ENCODE measurements at regions not wholly inside any gene's neighbourhood (a gene's known extent, or its start where the extent isn't known, plus 50 kb on each side); places are given as distances from the start of the nearest gene placed in this dataset.
A peak's percentile ranks its signal among the peaks of the same experiment; 100 is the strongest.
"Not testable (repeated sequence)": the region's sequence is repeated elsewhere in the genome, so short reads cannot be mapped to it uniquely, and the experiment has no call there.

DNA sequence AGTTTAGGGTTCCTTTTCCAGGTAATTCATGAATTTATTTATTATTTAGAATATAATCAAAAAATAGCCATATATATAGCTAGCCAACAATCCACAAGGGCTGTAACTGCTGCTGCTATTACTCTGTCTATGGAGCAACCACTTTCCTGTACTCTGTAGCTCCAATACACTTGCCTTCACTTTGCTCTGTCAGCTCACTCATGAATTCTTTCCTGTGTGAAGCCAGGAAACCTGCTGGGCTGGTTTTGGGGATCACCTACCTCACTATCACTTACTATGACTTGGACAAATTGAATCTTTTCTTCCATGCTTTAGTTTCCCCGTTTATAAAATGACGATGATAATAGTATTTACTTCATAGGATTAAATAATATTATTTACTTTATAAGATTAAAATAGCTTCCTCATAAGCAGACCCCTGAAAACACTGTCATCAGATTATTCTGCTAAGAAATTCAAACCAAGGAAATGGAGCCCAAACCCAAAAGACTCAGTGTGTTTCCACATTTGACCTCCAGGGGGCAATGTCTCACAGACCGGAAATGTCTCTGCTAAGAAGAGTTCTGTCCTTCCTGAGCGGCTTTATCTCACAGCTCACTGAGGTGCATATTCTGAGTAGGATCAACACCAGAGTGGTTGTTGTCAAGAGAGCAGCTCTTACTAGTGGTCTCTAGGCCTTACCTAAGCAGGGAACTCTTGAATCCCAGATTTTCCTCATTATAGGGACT lies 457.1 kb downstream of the DAD1 start:
- no peak for DNase-seq

DNA sequence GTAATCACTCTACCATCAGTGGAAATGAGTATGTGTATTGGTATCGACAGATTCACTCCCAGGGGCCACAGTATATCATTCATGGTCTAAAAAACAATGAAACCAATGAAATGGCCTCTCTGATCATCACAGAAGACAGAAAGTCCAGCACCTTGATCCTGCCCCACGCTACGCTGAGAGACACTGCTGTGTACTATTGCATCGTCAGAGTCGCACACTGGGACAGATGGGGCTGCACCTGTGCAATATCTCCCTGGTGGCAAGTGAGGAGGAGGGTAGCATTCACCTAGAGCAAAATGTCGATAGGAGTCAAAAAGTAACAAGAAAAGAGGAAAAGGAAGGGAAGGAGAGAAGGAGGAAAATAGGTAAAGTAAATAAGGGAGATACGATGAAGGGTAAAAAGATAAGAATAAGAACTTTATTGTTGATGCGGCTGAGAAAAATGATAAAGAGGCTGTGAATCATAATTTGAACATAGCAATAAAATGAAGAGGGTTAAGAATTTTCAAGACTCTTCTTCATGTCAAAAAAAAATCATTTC lies 450.5 kb upstream of the OR4E1 start:
- no peak for DNase-seq

DNA sequence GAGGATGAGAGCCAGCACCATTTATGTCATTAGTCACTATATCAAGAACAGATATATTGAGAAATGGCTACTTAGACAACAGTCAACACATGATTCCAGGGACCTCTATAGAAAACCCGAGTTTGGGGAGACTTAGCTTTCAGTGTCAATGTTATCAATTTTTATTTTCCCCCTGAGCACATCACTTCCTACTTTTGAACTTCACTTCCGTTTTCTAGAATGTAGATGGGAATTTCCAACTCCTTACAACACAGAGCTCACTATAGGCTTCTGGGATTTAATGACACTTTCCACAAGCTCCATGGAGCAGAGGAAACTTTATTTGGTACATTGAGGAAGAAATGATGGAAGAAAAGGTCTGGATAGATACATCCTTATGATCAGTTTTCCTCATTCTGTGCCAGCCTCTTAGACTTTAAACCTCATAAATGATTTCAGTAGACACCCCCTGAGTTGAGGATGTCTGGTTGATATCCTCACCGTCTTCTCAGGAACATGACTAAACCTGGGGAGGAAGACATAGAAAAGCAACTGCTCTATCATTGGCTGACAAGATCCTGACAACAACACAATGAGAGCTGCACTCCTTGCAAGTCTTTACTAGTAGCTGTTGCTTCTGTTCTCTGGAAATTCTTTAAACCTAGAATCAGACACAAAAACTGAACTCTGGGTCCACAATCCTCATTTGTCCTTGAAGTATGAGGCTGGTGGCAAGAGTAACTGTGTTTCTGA lies 449.4 kb upstream of the OR4E1 start:
- DNase-seq: no peak

DNA sequence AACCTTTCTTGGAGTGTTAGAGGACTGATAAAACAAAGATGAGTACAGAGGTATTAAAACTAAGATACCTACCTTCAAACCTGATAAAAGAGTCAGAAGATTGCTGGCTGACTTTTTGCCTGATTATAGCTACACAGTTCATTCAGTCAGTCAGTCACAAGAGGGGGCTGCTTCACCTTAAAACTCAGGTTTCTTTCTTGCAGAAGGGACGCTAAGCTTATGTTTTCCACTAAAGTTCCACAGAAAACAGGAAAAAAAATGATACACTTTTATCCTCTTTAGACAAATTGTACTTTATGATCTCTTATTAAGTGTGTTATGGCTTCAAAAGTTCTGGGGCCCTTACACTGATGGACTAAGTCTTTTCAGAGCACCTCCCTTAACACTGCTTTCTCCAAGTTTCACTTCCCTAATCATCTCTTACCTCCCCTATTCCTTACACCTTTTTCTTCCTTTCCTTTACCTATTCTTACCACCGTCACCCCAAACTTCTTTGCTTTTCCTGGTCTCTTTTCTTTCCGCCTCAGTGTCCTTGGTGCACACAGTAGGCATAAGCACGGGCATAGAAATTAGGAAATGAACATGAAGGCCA lies 448.7 kb upstream of the OR4E1 start:
- DNase-seq: no peak

DNA sequence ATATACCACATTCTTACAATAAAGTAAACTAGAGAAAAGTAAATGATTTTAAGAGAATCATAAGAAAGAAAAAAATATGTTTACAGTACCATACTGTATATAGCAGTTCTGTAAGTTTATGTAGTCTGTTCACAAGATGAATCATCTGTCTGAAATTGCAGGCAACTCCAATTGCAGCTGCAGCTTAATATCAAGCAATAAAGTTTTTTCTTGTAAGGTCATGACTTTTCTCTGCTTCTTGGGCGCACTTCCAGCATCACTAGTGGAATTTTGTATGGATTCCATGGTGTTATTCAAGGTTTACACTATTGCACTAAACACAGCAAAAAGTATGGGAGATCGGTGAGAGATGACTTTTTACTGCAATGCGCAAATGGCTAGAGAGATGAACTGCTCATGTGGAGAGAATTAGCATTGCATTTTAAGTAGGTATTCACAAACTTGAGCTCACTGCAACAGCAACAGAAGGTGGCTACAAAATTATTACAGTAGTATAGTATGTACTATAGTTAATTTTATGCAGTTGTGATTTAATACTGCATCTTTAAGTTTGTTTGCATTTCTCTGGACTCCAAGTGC lies 445.4 kb upstream of the OR4E1 start:
- DNase-seq: no peak

DNA sequence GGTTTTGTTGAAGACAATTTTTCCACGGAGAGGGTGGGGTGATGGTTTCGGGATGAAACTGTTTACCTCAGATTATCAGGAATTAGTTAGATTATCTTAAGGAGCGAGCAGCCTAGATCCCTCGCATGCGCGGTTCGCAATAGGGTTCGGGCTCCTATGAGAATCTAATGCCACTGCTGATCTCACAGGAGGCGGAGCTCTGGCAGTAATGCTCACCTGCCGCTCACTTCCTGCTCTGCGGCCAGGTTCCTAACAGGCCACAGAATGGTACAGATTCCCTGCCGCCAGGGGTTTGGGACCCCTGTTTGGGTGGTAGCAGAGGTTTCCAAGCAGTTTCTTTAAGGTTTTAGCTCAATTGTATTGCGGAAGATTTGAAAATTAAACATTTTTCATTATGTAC lies 439.8 kb upstream of the OR4E1 start:
- no peak for DNase-seq

DNA sequence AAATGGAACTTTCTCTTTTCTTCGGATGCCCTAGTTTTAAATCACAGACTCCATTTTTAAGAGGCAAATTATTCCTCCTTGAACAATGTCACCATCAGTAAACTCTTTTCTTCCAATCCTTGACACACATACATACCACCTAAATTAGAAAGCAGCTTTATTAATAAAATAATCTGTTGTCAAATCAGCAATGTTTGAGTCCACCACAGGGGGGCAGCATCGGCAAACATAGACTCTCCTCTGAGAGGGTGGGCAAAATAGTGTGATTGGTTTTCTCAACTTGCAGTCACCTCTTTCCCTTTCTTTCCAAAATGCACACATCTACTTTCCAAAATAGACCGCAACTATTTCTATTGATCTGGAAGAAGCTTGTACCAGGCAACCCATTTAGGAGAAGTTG lies 438.4 kb upstream of the OR4E1 start:
- no peak for DNase-seq

DNA sequence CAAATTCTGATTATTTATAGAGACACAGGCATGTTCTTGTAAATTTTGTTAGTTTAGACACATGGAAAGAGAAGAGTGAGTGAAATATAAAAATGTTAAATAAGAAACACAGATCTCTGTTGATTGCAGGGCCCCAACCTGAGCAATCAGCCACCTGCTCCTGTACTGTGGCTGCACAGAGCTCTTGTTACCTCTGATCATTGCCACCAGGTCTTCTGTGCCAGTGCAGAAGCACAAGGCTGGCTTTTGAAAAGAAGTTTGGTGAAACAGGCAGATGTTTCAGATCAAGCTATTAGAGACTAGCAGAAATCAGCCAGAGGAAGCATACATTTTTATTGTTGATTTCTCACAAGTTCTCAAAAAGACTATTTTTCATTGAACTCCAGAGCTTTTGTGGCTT lies 434.1 kb upstream of the OR4E1 start:
- no peak for DNase-seq

DNA sequence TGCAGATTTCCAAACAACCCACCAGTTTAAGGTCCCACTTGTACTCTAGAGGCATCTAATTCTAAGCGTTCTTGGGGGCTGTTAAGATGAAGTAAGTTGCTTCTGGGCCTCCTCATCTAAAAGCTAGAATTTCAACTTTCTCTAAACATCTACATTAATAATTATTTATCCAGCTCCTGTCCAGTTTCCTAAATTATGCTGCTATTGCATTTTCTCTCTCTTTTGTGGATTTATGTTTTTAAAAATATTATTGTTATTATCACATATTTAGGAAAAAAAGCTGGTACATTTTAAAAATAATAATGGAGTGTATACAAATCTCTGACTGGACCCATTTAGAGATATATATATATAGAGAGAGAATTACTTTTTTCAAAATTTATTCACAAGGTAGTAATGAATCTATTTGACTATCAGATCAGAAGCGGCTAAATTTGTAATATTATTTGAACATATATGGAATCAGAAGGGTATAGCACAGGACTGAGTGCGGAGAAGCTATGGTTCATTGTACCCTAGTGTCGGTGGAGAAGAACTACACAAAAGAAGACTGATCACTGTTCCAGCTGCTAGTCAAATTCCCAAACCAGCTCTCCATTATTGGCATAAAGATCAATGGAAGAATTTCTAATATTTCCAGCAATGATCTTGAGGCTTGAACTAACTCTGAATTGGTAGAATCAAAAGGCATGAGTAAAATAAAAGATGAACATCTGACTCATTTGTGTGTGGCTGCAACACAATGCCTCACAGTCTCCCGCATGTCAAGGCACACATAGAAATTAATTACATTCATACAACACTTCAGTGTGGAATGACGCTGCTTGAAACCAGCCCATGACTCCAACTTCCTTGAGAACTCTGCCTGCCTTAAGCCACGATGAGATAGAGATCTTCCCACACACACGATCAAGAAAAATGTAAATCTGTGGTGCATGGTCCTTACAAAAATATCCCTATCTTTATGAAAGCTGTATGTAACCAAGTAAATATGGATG lies 433.4 kb upstream of the OR4E1 start:
- DNase-seq: no peak

DNA sequence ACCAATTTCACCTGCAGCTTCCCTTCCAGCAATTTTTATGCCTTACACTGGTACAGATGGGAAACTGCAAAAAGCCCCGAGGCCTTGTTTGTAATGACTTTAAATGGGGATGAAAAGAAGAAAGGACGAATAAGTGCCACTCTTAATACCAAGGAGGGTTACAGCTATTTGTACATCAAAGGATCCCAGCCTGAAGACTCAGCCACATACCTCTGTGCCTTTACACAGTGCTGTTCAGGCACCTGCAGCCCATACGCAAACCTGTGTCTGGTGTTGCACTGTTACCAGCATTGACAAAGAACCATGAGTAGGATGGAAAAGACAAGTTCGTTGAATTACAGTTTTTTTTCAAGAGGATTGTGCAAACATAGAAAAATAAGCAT lies 432.0 kb upstream of the OR4E1 start:
- no peak for DNase-seq

DNA sequence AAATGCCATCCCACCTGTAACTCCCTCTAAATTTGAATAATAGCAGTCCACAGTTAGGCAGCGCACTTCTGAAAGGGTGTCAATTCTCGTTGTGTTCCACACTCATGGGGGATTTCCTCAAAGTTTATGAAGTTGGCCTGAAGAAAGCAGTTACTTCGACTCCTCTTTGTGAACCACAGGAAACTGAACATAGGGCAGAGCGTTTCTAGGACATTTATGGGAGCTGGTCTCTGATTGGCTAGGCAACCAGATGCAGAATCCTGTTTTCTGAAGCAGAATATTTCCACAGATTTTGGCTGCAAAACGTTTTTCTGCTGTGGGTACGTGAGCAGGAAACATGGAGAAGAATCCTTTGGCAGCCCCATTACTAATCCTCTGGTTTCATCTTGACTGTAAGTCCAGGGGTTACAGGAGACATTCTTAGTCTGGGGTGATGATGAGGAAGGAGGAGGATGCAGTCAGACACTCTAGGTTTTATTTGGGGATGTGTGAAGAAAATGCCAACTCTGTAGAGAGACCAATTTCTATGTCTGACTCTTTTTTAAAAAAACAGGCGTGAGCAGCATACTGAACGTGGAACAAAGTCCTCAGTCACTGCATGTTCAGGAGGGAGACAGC lies 431.5 kb upstream of the OR4E1 start:
- DNase-seq: no peak

DNA sequence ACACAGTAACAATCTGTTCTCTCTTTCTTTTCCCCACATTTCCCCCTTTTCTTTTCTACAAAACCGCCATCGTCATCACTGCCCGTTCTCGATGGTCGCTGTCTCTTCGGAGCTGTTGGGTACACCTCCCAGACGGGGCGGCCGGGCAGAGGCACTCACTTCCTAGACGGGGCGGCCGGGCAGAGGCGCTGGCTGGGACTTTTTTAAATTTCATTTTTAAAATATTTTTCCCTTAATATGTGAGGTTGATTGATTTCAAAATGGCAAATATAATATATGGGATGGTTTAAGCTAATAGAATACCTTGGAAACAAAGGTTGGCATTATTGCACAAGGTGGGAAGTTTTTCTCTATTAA lies 427.1 kb upstream of the OR4E1 start:
- DNase-seq: not testable (repeated sequence)

DNA sequence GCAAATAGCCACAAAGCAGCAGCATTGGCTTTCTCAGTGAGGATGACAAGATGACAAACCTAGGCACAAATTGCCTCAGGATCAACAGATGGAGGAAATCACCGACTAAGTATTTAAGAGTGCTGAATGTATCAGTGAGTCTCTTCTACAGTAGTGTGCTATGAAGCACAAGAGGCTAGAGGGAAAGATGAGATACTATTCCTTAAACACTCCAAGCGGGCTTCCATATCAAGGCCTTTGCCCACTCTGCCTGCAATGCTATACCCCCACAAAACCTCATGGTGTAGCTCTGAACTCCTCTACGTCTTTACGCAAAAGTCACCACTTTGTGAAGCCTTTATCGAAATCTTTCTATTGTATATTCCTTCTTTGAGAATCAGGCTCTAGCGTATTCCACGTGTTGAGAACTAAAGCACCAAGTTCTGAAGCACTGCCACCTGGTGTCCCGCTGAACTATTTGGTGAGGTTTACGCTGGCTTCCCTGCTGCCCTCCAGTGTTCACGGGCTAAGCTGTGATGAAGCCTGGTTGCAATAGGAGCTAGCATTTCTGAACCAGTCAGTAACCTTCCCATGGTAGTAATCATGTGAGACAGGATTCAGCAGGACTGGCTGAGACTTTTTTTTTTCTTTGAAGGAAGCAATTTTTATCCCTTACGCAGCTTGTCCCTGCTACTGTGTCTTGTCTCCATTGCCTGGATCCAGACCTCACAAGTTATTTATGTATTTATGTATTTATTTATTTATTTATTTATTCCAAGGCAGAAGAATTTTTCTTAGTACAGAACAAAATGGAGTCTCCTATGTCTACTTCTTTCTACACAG lies 426.5 kb upstream of the OR4E1 start:
- DNase-seq: peak; percentile 28

DNA sequence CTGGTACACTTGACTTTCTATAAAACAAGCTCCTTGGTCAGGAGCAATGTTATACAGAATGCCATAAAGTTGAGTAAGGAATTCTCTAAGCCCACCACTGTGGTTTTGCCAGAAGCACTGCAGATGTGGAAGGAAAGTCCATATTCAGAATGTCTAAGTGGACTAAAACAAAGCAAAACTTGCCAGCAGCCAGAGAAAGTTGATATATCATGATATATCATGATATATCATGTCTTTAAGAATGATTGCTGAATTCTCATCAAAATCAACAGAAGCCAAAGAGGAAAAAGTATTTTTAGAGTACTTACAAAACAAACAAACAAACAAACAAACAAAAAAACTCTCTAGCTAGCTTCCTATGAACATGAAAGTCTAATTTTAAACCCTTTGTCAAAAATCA lies 424.8 kb upstream of the OR4E1 start:
- DNase-seq: no peak

DNA sequence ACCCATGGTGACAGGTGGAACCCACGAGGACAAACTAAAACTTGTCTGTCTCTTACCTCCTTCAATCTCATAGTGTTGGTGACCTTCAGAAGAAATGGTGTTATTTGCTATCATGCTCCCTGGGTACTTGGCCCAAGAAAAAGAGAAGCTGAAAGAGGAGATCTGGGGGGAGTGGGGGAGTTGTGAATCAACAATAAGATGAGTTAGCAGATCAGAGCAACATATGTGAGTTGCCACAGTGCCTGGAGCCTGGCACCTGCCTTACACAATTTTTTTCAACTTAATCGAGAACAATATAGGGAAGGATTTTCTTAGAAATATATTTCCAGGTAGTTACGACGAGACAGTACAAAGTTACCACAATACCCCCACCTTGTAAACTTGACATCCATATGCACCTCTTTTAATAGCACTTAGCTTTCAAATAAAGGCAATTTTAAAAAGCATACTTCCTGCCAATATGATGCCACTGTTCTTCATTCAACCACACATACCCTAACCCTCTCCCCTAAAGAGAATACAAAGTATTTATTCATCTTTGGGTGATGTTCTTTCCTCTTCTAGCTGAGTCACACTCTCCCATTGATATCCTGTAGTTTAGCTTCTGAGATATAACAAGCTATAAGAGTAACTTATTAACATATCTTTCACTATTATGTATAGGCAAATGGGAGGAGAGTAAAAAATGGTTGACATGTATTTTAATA lies 424.1 kb upstream of the OR4E1 start:
- no peak for DNase-seq

DNA sequence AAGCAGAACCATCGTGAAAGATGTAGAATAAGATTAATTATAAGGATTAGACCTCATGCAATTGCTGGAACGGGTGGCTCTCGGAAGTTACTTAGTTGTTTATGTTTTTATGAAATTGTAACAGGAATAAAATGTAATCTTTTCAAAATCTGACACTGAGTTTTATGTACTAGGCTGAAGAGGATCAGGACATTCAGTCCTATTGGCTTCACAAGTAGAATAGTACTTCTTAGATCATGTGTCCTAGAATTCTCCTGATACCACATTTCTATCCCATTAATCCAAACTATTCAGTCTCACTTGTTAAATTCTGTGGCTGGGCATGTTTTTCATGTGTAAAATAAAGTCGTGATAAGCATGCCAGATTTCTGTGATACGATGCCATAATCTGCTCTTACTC lies 423.5 kb upstream of the OR4E1 start:
- DNase-seq: no peak

DNA sequence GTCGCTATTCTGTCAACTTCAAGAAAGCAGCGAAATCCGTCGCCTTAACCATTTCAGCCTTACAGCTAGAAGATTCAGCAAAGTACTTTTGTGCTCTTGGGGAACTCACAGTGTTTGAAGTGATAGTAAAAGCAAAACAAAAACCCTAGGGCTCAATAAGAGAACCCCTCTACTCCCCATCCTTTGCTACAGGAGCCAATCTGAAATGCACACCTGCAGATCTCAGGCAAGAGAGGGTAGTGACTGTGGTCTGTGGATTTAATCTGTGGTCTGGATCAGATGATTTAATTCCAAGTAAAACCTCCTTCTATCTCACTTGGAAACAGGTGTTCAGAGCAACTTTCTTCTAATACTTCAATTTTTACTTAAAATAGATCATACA lies 422.9 kb upstream of the OR4E1 start:
- DNase-seq: no peak

DNA sequence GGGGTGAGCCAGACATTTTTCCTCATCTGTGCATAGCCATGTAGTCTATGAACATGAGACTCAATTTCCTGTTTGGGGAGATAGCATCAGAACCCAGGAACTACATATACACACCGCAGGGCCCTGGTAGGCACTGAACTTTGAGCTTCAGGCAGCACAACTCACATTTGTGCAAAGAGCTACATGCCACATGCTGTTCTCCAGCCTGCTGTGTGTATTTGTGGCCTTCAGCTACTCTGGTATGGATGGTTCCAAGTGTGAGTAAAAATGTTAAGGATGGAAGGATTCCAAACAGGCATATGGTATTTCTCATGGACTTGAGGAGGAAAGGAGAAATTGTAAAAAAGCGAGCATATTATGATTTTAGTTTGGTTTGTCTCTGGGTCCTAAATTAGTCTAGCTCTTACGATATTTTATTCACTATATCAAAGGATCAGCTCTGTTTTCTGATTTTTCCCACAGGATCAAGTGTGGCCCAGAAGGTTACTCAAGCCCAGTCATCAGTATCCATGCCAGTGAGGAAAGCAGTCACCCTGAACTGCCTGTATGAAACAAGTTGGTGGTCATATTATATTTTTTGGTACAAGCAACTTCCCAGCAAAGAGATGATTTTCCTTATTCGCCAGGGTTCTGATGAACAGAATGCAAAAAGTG lies 422.4 kb upstream of the OR4E1 start:
- DNase-seq: no peak

DNA sequence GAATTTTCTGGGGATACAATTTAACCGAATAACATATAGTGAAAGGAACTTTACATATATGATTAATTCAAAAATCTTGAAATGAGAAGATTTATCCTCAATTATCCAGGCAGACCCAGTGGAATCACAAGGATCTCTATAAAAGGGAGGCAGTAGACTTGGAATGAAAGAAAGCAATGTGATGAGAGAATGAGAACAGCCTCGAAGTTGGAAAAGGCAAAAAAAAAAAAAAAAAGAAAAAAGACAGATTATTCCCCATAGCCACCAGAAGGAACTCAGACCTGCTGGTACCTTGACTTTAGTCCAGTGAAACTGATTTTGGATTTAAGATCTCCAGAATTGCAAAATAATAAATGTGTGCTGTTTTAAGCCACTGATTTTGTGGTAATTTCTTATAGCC lies 416.3 kb upstream of the OR4E1 start:
- DNase-seq: no peak
